Activated T-cell treated with anti-CD3 and anti-CD28 coated beads for 24 hours (primary cell): ENCODE measurements at regions not wholly inside any gene's neighbourhood (a gene's known extent, or its start where the extent isn't known, plus 50 kb on each side); places are given as distances from the start of the nearest gene placed in this dataset.

Source experiments
- DNase-seq: peaks from one replicate; pipeline ENCODE4 v3.0.0-alpha.2; 2020; ENCODE audit warnings: low read depth

DNA sequence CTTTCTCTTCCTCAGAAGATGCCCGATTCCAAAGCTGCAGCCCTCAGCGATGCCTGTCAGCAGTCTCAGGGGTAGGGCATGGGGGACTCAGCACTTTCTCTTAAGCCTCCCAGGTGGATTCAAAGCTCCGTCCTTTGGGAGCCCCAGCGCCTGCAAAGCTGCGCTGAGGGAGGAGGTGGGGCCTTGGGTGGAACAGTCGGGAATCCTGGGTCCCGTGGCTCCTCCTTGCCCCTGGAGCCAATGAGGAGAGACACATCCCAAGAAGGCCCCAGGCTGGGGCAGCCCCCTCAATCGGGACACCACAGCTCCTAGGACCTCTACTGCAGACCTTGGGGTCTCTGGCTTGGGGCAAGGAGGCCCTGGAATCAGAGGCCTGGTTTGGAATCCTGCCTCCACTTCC lies 227.5 kb upstream of the IGF1R start:
- DNase-seq, result no peak

DNA sequence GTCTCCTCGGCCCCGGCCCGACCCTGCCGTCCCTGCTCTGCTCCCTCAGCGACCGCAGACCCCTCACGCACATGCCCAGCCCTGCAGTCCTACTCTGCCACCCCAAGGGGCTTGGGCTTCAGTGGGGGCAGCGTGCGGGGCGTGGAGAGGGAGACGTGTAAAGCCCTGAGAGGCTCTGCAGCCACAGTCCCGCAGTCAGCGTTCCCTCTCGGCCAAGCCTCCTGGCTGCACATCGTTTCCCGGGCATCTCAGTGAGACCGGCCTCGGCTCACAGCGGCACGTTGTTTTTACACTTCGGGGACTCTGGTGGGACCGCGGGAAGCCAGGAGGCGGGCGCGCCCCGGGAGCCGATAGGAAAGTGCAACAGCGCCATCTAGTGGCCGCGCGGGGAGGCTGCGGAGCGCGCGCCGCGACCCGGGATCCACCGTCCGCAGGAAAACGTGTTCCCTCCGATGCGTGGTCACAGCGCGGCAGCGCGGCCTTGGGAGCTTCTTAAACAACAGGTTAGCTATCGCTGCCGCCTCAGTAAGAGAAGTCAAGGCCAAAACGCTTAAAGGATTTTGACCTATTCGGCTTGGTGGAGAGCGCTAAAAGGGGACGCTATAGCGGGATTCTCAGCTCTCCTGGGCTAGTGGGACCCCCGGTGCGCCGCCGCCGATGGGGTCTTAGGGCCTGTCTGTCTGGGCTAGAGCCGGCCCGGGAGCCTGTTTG lies 226.8 kb upstream of the IGF1R start:
- DNase-seq, result peak; percentile 56

DNA sequence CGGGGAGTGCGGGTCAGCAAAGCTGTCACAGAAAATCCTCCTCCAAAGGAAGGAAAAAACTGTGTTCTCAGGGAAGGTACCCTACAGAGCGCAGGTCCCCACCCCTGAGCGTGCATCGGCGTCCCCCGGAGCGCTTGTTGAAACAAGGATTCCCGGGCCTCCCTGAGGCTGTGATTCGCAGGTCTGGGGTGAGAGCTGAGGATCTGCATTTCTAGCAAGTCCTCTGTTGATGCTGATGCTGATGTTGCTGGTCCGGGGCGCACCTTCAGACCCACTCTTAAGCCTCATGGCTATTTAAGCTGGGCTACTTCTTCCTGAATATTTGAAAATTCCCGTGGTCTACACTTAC lies 226.2 kb upstream of the IGF1R start:
- DNase-seq, result no peak

GRCh38 chr15:98425173-98425572 lies 223.2 kb upstream of the IGF1R start:
- no peak for DNase-seq

- DNase-seq, result no peak
Observed at GRCh38 chr15:98427321-98427720, 221.0 kb upstream of the IGF1R start.

DNA sequence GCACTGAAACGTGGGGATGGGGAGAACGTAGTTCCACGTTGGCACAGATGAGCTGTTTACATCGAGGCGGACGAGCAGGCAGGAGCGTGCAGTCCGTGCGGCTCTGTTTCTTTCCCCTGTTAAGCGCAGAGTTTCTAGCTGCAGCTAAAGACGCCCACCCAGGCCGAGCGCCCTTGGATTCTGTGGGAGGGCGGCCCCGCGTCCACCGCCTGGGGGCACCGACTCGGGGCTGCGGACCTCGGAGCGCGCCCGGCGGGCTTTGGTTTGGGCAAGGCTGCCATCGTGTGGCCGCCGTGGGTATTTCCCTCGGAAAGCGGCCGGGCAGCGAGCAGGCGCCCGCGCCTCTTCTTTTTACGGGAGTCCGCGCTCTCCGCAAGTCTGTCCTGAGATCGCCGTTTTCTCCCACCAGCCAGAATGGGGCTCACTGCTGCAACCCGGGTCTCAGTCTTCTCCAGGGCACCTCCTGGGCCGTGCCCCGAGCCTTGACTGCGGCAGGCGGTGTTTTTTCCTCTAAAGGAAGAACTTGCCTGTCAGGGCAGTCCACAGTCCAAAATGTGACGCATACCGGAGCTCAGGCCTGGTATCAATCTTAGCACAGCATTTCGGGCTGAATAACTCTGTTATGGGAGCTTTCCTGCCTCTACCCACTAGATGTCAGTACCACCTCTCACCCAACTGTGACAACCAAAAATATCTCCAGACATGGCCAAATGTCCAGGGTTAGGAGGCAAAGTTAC lies 219.9 kb upstream of the IGF1R start:
- DNase-seq, result peak; percentile 51

DNA sequence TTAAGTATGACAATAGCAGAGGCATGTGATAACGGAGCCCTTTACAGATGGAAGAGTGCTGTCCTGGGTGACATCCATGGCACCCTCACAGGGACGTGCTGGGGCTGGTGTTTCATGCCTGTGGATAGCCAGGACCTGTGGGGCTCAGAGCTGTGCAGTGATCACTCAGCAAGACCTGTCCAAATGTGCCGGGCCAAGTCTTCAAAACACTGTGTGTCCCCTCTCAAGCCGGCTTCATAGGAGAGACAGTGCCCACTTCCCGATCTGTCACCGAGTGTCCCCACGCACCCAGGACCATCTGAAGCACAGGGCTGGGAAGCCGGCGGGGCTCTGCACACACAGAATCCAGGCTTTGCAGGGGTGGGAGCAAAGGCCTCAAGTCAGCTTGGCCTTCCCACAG lies 217.2 kb upstream of the IGF1R start:
- no peak for DNase-seq

GRCh38 chr15:98433346-98433745 lies 215.0 kb upstream of the IGF1R start:
- no peak for DNase-seq

- DNase-seq, result no peak
Observed at GRCh38 chr15:98433856-98434255, 214.5 kb upstream of the IGF1R start.

- no peak for DNase-seq
Observed at GRCh38 chr15:98437752-98438151, 210.6 kb upstream of the IGF1R start.

DNA sequence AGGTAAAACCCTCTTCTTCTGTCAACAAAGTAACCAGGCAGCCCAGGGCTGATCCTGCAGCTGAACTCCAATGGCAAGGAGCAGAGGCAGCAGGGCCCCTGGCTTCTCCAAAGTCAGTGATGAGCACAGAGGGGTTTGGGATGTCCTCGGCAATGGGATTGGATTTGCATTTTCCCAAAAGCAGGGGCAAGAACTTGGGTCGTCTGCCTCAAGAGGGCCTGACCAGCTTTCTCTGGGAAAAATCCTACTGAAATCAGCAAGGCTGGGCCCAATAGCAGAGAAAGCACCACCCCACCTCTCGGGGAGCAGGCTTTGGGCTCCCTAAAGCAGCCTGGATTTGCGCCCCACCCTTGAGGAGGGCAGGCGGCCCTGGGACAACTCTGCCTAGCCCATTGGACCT lies 210.0 kb upstream of the IGF1R start:
- no peak for DNase-seq

DNA sequence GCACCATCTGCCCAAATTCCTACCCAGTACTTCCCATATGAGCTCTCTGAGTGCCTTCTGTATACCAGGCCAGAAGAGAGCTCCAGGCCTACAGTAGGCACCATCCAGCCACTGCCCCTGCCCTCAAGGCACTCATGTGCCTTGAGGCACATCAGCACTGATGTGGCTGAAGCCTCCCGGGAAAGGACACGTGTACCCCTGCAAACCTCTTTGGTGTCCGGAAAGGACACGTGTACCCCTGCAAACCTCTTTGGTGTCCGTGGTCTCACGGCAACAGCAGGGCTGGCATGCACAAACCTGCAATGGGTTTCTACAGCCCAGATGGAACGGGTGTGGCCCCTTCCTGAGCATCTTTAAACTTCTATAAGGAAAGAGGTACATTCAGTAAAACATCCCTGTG lies 209.4 kb upstream of the IGF1R start:
- no peak for DNase-seq

- DNase-seq, result no peak
Observed at GRCh38 chr15:98439523-98439942, 208.8 kb upstream of the IGF1R start.

DNA sequence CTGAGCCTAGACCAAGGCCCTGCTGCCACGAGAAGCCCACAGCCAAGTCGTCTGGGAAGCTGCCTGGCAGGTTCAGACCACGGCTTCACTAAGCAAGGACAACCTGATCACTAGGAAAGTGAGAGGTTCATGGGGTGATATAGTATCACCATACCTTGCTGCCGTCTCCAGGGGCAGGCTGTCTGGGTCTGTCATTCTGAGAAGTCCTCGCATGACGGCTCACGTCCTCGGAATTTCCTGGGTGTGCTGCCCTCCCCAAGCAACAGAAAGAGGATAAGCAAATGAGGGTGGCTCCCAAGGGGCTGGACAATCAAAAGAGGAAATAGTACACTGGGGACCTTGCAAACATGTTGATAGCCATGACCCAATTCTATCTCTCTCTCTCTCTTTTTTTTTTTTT lies 207.4 kb upstream of the IGF1R start:
- DNase-seq, result no peak

GRCh38 chr15:98441599-98441998 lies 206.7 kb upstream of the IGF1R start:
- DNase-seq, result no peak

DNA sequence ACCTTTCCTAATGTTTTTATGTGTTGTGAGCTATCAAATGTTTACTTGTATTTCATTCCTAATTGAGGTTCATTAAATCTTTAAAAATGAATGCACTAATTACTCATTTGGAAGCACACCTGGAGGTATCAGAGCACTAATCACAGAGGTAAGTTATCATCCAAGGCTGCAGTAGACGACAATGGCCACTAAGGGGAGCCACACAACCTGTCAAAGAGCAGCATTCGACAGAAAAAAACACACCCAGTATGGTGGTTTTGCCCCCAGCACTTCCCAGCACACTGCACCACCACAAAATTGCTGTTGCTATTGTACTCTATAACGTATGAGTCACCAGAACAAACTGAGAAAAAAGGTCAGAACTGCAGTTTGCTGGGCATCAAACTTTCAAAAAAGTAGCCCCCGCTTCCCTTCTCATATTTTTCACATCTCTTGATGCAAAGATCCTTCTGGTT lies 205.9 kb upstream of the IGF1R start:
- peak; percentile 46 for DNase-seq

- DNase-seq, result no peak
Observed at GRCh38 chr15:98442901-98443300, 205.4 kb upstream of the IGF1R start.

GRCh38 chr15:98443526-98443925 lies 204.8 kb upstream of the IGF1R start:
- DNase-seq, result no peak

DNA sequence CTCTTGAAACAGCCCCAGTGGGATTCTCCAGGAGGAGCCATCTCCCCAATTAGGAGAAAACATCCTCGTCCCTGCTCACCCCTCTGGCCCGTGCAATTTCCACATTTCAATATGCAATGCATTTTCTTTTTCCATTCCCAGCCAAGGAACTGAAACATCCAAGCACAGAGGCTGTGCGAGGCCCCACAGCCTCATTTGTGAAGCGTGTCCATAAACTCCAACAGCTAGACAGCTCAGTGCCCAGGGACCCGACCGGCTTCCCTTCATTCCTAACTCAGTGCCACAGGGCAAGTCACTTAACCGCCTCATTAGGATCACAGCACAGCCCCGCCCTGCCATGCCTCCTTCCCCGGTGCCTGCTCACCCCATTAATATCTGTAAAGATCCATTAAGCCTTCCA lies 204.2 kb upstream of the IGF1R start:
- DNase-seq, result no peak

GRCh38 chr15:98445315-98445714 lies 203.0 kb upstream of the IGF1R start:
- DNase-seq, result no peak

DNA sequence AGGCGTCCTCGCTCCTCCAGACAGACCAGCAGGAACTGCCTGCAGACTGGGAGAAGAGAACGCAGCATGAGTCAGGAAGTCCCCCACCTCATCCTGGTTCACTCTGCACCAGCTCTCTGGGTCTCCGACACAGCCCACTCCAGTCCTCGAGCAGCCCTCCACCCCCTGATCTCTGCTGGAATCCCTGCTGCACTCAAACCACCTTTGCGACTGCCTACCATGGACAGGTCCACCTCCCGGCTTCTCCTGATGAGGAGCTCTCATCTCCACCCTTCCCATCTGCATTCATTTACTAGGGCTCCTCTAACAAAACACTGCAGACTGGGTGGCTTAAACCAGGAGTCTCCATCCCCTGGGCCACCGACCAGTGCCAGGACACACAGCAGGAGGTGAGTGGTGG lies 202.3 kb upstream of the IGF1R start:
- no peak for DNase-seq

DNA sequence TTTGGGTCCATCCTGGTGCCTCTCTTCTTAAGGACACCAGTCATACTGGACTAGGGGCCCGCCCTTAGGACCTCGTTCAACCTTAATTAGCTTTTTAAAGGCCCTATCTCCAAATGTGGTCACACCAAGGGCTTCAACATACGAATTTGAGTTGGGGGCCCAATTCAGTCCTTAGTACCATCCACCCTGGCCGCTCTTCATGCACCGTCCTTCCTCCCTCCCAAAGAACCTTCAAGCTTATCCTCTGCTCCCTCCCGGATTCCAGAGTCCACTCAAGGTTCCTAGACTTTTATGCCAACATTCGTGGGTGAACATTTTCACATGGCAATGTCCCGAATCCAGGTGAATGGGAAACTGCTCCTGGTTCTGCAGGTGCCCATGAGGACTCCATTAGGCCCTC lies 201.3 kb upstream of the IGF1R start:
- no peak for DNase-seq

GRCh38 chr15:98451236-98451635 lies 197.1 kb upstream of the IGF1R start:
- DNase-seq, result no peak

DNA sequence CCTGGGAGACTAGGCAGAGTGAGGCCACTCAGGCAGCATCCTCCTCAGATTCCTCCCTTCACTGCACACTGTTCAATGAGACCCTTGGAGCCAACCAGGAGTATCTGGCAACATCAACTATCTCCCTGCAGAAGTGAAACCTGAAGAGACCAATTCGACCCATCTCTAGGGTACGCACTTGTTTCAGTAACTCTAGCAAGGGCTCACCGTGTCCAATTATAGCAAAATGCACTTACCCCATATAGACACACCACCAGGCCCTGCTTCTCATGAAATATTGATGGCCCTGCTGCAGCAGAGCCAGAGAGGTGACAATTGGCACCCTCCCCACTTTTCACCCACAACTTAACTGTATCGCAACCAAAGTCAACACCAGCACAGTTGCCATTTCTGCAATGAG lies 196.1 kb upstream of the IGF1R start:
- no peak for DNase-seq
